HG03196 (cell line): ENCODE measurements at regions not wholly inside any gene's neighbourhood (a gene's known extent, or its start where the extent isn't known, plus 50 kb on each side); places are given as distances from the start of the nearest gene placed in this dataset.
"Not testable (repeated sequence)": the region's sequence is repeated elsewhere in the genome, so short reads cannot be mapped to it uniquely, and the experiment has no call there.

Experiments
- ATAC-seq: cut with Tn5 transposase; IDR thresholded peaks from one replicate; pipeline ENCODE4 v1.9.1; 2021; ENCODE audit not compliant: unreplicated experiment

- ATAC-seq: no peak
These were observed 536.0 kb downstream of the GABRG2 start for GRCh38 chr5:162603443-162604070.

GRCh38 chr5:162607879-162608278, 540.3 kb downstream of the GABRG2 start:
- no peak for ATAC-seq

GRCh38 chr5:162621726-162622263, 554.2 kb downstream of the GABRG2 start:
- not testable (repeated sequence) for ATAC-seq

GRCh38 chr5:162624110-162624509, 556.5 kb downstream of the GABRG2 start:
- ATAC-seq: no peak

- no peak for ATAC-seq
These were observed 569.9 kb downstream of the GABRG2 start for GRCh38 chr5:162637481-162637880.

- ATAC-seq: no peak
These were observed 571.3 kb downstream of the GABRG2 start for GRCh38 chr5:162638849-162639248.

GRCh38 chr5:162641142-162641813, 573.7 kb downstream of the GABRG2 start:
- no peak for ATAC-seq

- ATAC-seq: no peak
These were observed 587.3 kb downstream of the GABRG2 start for GRCh38 chr5:162654661-162655405.

- ATAC-seq: no peak
These were observed 589.5 kb downstream of the GABRG2 start for GRCh38 chr5:162657076-162657475.

- ATAC-seq: no peak
These were observed 597.3 kb downstream of the GABRG2 start for GRCh38 chr5:162664846-162665245.

GRCh38 chr5:162668926-162669325, 601.4 kb downstream of the GABRG2 start:
- ATAC-seq: no peak

GRCh38 chr5:162672061-162672460, 604.5 kb downstream of the GABRG2 start:
- no peak for ATAC-seq

GRCh38 chr5:162683284-162683683, 615.7 kb downstream of the GABRG2 start:
- ATAC-seq: no peak

GRCh38 chr5:162684145-162684544, 616.6 kb downstream of the GABRG2 start:
- no peak for ATAC-seq

- ATAC-seq: no peak
These were observed 617.7 kb downstream of the GABRG2 start for GRCh38 chr5:162685302-162685701.

- ATAC-seq: not testable (repeated sequence)
These were observed 628.7 kb downstream of the GABRG2 start for GRCh38 chr5:162696272-162696671.

- no peak for ATAC-seq
These were observed 631.8 kb downstream of the GABRG2 start for GRCh38 chr5:162699361-162699760.

GRCh38 chr5:162703914-162704313, 636.3 kb downstream of the GABRG2 start:
- ATAC-seq: no peak

GRCh38 chr5:162711244-162711643, 643.7 kb downstream of the GABRG2 start:
- ATAC-seq: no peak

- ATAC-seq: no peak
These were observed 652.1 kb downstream of the GABRG2 start for GRCh38 chr5:162719720-162720119.

- ATAC-seq: no peak
These were observed 653.6 kb downstream of the GABRG2 start for GRCh38 chr5:162721125-162721524.

GRCh38 chr5:162752612-162753011, 684.8 kb upstream of the CCNG1 start:
- no peak for ATAC-seq
